ENCODE measurements at regions not wholly inside any gene's neighbourhood (a gene's known extent, or its start where the extent isn't known, plus 50 kb on each side); places are given as distances from the start of the nearest gene placed in this dataset.

- Histone ChIP-seq H3K27me3 (no peaks in the 10 kb centered on the region), H3K27ac (no peak overlapping the region), H3K9me3 (no peaks in the 10 kb centered on the region), H3K4me3 (no peak overlapping the region), H3K4me1 (no peaks in the 10 kb centered on the region), H3K36me3 (no peaks in the 10 kb centered on the region)
- intact Hi-C loops (cut with DNase I) = no loop called here
- no peak for TF ChIP-seq CTCF (IDR thresholded peaks at IDR 0.05)
- no peak for TF ChIP-seq POLR2A (IDR thresholded peaks at IDR 0.05)
- DNase-seq = no peak
- WGBS, 2 donors = 57 to 83% methylated on average over 3 of the region's 3 CpGs
These were observed 208.4 kb upstream of the NPY2R start for GRCh38 chr4:154999950-155000578.

DNA sequence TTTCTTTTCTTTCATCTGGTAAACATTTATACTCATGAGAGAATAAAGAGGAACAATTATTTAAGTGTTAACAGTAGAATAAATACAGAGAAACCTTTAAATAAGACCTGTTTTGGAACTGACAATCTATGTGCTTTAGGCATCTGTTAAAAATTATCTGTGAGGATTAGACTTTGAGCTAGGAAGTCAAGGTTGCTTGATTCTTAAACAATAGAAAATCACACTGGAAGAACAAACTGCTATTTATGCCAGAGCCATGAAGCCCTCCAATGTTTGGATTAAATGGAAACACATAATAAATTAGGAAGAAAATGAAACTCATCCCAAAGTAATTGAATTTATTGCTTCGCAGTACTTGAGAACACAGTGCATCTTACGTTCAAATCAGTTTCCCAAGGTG lies 207.2 kb upstream of the NPY2R start:
- DNase-seq = no peak
- WGBS, 2 donors = 64 to 70% methylated on average over 2 of the region's 2 CpGs
- no peak for TF ChIP-seq POLR2A (IDR thresholded peaks at IDR 0.05)
- no peak for TF ChIP-seq CTCF (IDR thresholded peaks at IDR 0.05)
- Histone ChIP-seq H3K27ac (no peak overlapping the region), H3K27me3 (no peaks in the 10 kb centered on the region), H3K36me3 (no peaks in the 10 kb centered on the region), H3K4me3 (no peak overlapping the region), H3K9me3 (no peaks in the 10 kb centered on the region), H3K4me1 (no peaks in the 10 kb centered on the region)
- intact Hi-C loops (cut with DNase I) = no loop called here

GRCh38 chr4:155005395-155006090 lies 202.9 kb upstream of the NPY2R start:
- intact Hi-C loops (cut with DNase I) = no loop called here
- H3K27ac ChIP-seq = no peak overlapping the region
- H3K4me1 ChIP-seq = no peaks in the 10 kb centered on the region
- H3K9me3 ChIP-seq = no peaks in the 10 kb centered on the region
- WGBS, 2 donors = 70 to 84% methylated on average over 5 of the region's 5 CpGs
- TF ChIP-seq CTCF (IDR thresholded peaks at IDR 0.05) (no peak), POLR2A (IDR thresholded peaks at IDR 0.05) (no peak)
- H3K27me3 ChIP-seq = no peaks in the 10 kb centered on the region
- no peak overlapping the region for H3K4me3 ChIP-seq
- H3K36me3 ChIP-seq = no peaks in the 10 kb centered on the region
- no peak for DNase-seq

- H3K27me3 ChIP-seq = no peaks in the 10 kb centered on the region
- no peaks in the 10 kb centered on the region for H3K4me1 ChIP-seq
- no peaks in the 10 kb centered on the region for H3K36me3 ChIP-seq
- TF ChIP-seq POLR2A (IDR thresholded peaks at IDR 0.05) (no peak), CTCF (IDR thresholded peaks at IDR 0.05) (no peak)
- no peak for DNase-seq
- H3K4me3 ChIP-seq = no peak overlapping the region
- intact Hi-C loops (cut with DNase I) = no loop called here
- H3K27ac ChIP-seq = no peak overlapping the region
- H3K9me3 ChIP-seq = no peaks in the 10 kb centered on the region
- 33 to 54% methylated on average over 1 of the region's 1 CpG for WGBS, 2 donors
These were observed 200.7 kb upstream of the NPY2R start for GRCh38 chr4:155007660-155008176.

DNA sequence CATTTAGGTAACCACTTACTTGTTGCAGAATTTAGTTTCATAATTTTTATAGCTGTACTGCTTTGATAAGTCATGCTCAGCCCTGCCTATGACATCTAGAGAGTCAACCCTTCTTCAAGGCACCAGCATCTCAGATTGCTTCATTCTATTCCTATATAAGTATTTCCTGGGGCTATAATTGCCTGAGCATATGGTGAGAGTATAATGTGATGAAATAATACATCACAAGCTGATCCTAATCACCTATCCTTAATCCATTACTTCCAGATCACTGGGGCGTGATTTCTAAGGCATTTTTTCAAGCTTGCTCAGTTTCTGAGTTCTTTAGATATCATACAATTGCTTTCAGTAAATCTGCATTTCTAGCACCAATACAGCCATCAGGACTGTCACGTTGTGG lies 200.0 kb upstream of the NPY2R start:
- DNase-seq = no peak
- H3K9me3 ChIP-seq = no peaks in the 10 kb centered on the region
- no peak overlapping the region for H3K27ac ChIP-seq
- no peaks in the 10 kb centered on the region for H3K27me3 ChIP-seq
- no peak for TF ChIP-seq POLR2A (IDR thresholded peaks at IDR 0.05)
- no peaks in the 10 kb centered on the region for H3K4me1 ChIP-seq
- 51 to 56% methylated on average over 2 of the region's 2 CpGs for WGBS, 2 donors
- no peaks in the 10 kb centered on the region for H3K36me3 ChIP-seq
- no peak overlapping the region for H3K4me3 ChIP-seq
- intact Hi-C loops (cut with DNase I) = no loop called here

All from esophagus squamous epithelium (tissue), 5 donors.